BJ (cell line): ENCODE measurements at regions not wholly inside any gene's neighbourhood (a gene's known extent, or its start where the extent isn't known, plus 50 kb on each side); places are given as distances from the start of the nearest gene placed in this dataset.
A peak's percentile ranks its signal among the peaks of the same experiment; 100 is the strongest.

Experiments used
- CTCF ChIA-PET: fragments of 350-600 bp; formaldehyde crosslinking; extraction: SDS; loops from one replicate; lab custom pipeline; 2021; ENCODE audit warnings: antibody characterized with exemption, inconsistent platforms; lab: Yijun Ruan, JAX
- POLR2A ChIA-PET: fragments of 300-600 bp; sonication (Branson Sonifier 250); formaldehyde crosslinking; extraction: SDS; loops from one replicate; lab custom pipeline; 2021; ENCODE audit warnings: antibody characterized with exemption; lab: Charles Lee
- DNase-seq: peaks from one replicate; pipeline ENCODE4 v3.0.0-alpha.2; 2011; ENCODE audit warnings: low read depth
- H3K27me3 ChIP-seq: 2 replicates; pipeline ENCODE4 v1.6.0; 2011; ENCODE audit warnings: low read length; ENCODE audit not compliant: control insufficient read depth, insufficient read depth
- H3K36me3 ChIP-seq: 2 replicates; pipeline ENCODE4 v1.5.1; 2011; ENCODE audit warnings: low read length; ENCODE audit not compliant: control insufficient read depth, insufficient read depth
- H3K4me3 ChIP-seq: 2 replicates; pipeline ENCODE4 v1.5.1; 2011; ENCODE audit warnings: low read depth, mild to moderate bottlenecking, control low read depth, low read length
- TF ChIP-seq, protein P1 (sequence below): IDR thresholded peaks from 2 replicates; pipeline ENCODE4 v1.5.1; 2011; ENCODE audit warnings: low read depth, mild to moderate bottlenecking, control low read depth, inconsistent platforms, low read length, moderate library complexity; ENCODE audit not compliant: insufficient read depth

DNA sequence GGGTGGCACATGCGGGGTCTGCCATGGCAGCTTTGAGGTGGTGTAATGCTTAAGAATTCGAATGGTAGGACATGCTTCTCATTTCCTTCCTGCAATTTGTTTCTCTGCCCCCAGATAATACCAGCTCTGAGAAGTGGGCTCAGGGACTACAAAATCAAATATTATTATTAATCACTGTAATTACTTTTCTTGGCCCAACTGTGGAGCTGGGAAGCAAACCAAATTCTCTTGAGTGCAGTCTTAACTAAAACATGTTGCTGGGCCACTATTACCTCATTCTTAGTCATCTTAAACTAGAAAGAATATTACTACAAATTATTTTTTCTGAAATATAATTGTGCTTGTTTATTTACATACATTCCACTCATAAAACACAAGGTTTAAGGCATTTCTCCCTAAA lies 566.7 kb upstream of the NRP1 start:
- CTCF ChIA-PET, result interaction anchor here (0.5 kb wide), 1 partner anchor 577 kb away, joined by 3 read pairs; no protein-coding TSS in a partner anchor
- DNase-seq, result peak; percentile 37
- H3K4me3 ChIP-seq, result no peak overlapping the region
- H3K36me3 ChIP-seq, result no peaks in the 10 kb centered on the region
- TF ChIP-seq, protein P1, sequence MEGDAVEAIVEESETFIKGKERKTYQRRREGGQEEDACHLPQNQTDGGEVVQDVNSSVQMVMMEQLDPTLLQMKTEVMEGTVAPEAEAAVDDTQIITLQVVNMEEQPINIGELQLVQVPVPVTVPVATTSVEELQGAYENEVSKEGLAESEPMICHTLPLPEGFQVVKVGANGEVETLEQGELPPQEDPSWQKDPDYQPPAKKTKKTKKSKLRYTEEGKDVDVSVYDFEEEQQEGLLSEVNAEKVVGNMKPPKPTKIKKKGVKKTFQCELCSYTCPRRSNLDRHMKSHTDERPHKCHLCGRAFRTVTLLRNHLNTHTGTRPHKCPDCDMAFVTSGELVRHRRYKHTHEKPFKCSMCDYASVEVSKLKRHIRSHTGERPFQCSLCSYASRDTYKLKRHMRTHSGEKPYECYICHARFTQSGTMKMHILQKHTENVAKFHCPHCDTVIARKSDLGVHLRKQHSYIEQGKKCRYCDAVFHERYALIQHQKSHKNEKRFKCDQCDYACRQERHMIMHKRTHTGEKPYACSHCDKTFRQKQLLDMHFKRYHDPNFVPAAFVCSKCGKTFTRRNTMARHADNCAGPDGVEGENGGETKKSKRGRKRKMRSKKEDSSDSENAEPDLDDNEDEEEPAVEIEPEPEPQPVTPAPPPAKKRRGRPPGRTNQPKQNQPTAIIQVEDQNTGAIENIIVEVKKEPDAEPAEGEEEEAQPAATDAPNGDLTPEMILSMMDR, result no peak
- H3K27me3 ChIP-seq, result no peaks in the 10 kb centered on the region; the same call in 1 of the 2 replicates
- POLR2A ChIA-PET, result interaction anchor here (0.6 kb wide), 1 partner anchor 231 kb away, joined by 3 read pairs; no protein-coding TSS in a partner anchor

DNA sequence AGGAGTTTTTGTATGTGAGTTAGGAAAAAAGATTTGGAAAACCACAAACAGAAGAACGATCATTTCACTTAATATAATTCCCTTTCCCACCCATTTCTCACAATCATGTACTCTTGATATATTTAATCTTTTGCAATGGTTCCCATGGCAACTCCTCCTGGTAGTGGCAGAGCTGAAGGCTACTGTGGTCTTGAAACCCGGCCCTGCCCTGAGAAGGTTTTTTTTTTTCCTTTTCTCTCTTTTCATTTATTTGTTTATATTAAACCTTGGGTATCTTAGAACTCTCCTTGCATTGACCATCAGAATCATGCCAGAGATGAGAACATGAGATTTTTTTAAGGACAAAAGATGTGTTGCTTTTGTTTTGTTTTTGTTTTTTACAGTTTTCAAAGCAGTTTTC lies 566.1 kb upstream of the NRP1 start:
- TF ChIP-seq, protein P1, result no peak
- ChIA-PET CTCF (interaction anchor here (0.5 to 0.6 kb wide), 2 partner anchors 78 to 577 kb away, joined by 3 to 5 read pairs; no protein-coding TSS in a partner anchor), POLR2A (no interaction called here)
- DNase-seq, result no peak
- H3K4me3 ChIP-seq, result no peak overlapping the region
- H3K36me3 ChIP-seq, result no peaks in the 10 kb centered on the region
- H3K27me3 ChIP-seq, result no peaks in the 10 kb centered on the region; the same call in 1 of the 2 replicates

- POLR2A ChIA-PET, result no interaction called here
Measured at GRCh38 chr10:33899578-33900531, 565.4 kb upstream of the NRP1 start.

DNA sequence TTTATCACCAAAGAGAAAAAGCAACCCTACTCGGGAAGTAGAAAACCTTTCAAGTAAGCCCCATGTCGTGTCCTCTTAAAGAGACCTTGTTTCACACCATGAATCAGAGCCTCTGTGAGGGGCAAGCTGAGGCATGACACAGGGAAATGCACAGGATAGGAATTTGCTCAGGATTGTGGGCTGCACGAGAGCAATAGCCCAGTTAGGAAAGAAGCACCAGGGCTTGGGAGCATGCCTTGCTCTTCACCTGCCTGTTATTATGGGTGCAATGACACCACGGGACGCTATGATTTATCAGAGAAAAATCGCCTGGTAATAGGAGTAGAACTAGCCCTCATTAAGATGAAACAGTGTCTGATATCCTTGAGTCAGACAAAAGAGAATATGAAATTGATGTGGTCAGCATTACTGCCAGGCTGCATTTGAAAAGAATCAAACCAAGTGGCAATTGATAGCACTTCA lies 562.9 kb upstream of the NRP1 start:
- Histone ChIP-seq H3K36me3 (no peaks in the 10 kb centered on the region), H3K4me3 (no peak overlapping the region), H3K27me3 (no peaks in the 10 kb centered on the region; the same call in 1 of the 2 replicates)
- POLR2A ChIA-PET, result no interaction called here
- no peak for DNase-seq
- CTCF ChIA-PET, result interaction anchor here (1.2 kb wide), 1 partner anchor 9 kb away, joined by 3 read pairs; no protein-coding TSS in a partner anchor
- TF ChIP-seq, protein P1, result no peak

More at GRCh38 chr10:33899578-33900531, 565.4 kb upstream of the NRP1 start:
- TF ChIP-seq, protein P1, result no peak
- no peak overlapping the region for H3K4me3 ChIP-seq
- H3K27me3 ChIP-seq, result no peaks in the 10 kb centered on the region; the same call in 1 of the 2 replicates
- CTCF ChIA-PET, result interaction anchor here (0.5 to 1.0 kb wide), 4 partner anchors 10 to 739 kb away, joined by 3 to 6 read pairs (median 4); no protein-coding TSS in a partner anchor
- no peaks in the 10 kb centered on the region for H3K36me3 ChIP-seq
- DNase-seq, result no peak

GRCh38 chr10:33893506-33893905 lies 559.0 kb upstream of the NRP1 start:
- ChIA-PET POLR2A (no interaction called here), CTCF (no interaction called here)
- TF ChIP-seq, protein P1, result no peak
- Histone ChIP-seq H3K4me3 (no peak overlapping the region), H3K27me3 (no peaks in the 10 kb centered on the region; the same call in 1 of the 2 replicates), H3K36me3 (no peaks in the 10 kb centered on the region)
- DNase-seq, result no peak
